ENCODE measurements at regions not wholly inside any gene's neighbourhood (a gene's known extent, or its start where the extent isn't known, plus 50 kb on each side); places are given as distances from the start of the nearest gene placed in this dataset.
"Not testable (repeated sequence)": the region's sequence is repeated elsewhere in the genome, so short reads cannot be mapped to it uniquely, and the experiment has no call there.

- H3K4me3 ChIP-seq (ENCODE audit: low read depth in 1 of 3, low read length in 3 of 3); H3K27ac ChIP-seq (ENCODE audit: low read depth in 1 of 3, low read length in 2 of 3); DNase-seq; H3K27me3 ChIP-seq (ENCODE audit: control insufficient read depth in 3 of 3, insufficient read depth in 3 of 3, low read length in 3 of 3); FAIRE-seq; H3K36me3 ChIP-seq (ENCODE audit: control insufficient read depth in 3 of 3, insufficient read depth in 2 of 3, low read depth in 1 of 3, low read length in 3 of 3); H3K4me1 ChIP-seq (ENCODE audit: control insufficient read depth in 3 of 3, insufficient read depth in 2 of 3, low read depth in 1 of 3, low read length in 2 of 3); H3K9me3 ChIP-seq (ENCODE audit: control insufficient read depth in 2 of 2, insufficient read depth in 1 of 2, low read depth in 1 of 2, low read length in 1 of 2): not testable (repeated sequence)
- 10 to 66% (median 24%) methylated on average over 2 to 4 of the region's 4 CpGs for WGBS, 3 donors
These were observed 962.3 kb upstream of the GRIA3 start for GRCh38 chrX:122221810-122222209.

GRCh38 chrX:122224137-122224536 is 959.9 kb upstream of the GRIA3 start:
- H3K27ac ChIP-seq (ENCODE audit: low read depth in 1 of 3, low read length in 2 of 3); H3K27me3 ChIP-seq (ENCODE audit: control insufficient read depth in 3 of 3, insufficient read depth in 3 of 3, low read length in 3 of 3); H3K4me1 ChIP-seq (ENCODE audit: control insufficient read depth in 3 of 3, insufficient read depth in 2 of 3, low read depth in 1 of 3, low read length in 2 of 3); H3K36me3 ChIP-seq (ENCODE audit: control insufficient read depth in 3 of 3, insufficient read depth in 2 of 3, low read depth in 1 of 3, low read length in 3 of 3); FAIRE-seq; H3K4me3 ChIP-seq (ENCODE audit: low read depth in 1 of 3, low read length in 3 of 3); H3K9me3 ChIP-seq (ENCODE audit: control insufficient read depth in 2 of 2, insufficient read depth in 1 of 2, low read depth in 1 of 2, low read length in 1 of 2); DNase-seq: not testable (repeated sequence)
- 39 to 56% (median 48%) methylated on average over 7 to 9 of the region's 9 CpGs for WGBS, 3 donors

GRCh38 chrX:122238801-122239200 is 945.3 kb upstream of the GRIA3 start:
- Histone ChIP-seq H3K4me1 (ENCODE audit: control insufficient read depth in 3 of 3, insufficient read depth in 2 of 3, low read depth in 1 of 3, low read length in 2 of 3) (no peaks in the 10 kb centered on the region), H3K27me3 (ENCODE audit: control insufficient read depth in 3 of 3, insufficient read depth in 3 of 3, low read length in 3 of 3) (no peaks in the 10 kb centered on the region), H3K4me3 (ENCODE audit: low read depth in 1 of 3, low read length in 3 of 3) (no peak overlapping the region), H3K36me3 (ENCODE audit: control insufficient read depth in 3 of 3, insufficient read depth in 2 of 3, low read depth in 1 of 3, low read length in 3 of 3) (no peaks in the 10 kb centered on the region), H3K9me3 (ENCODE audit: control insufficient read depth in 2 of 2, insufficient read depth in 1 of 2, low read depth in 1 of 2, low read length in 1 of 2) (no peaks in the 10 kb centered on the region), H3K27ac (ENCODE audit: low read depth in 1 of 3, low read length in 2 of 3) (no peak overlapping the region)
- DNase-seq, result no peak
- FAIRE-seq, result no peak

- FAIRE-seq, result no peak
- DNase-seq, result no peak
- WGBS, 3 donors, result 78 to 81% (median 79%) methylated on average over 7 of the region's 7 CpGs
- Histone ChIP-seq H3K9me3 (ENCODE audit: control insufficient read depth in 2 of 2, insufficient read depth in 1 of 2, low read depth in 1 of 2, low read length in 1 of 2) (no peaks in the 10 kb centered on the region), H3K27me3 (ENCODE audit: control insufficient read depth in 3 of 3, insufficient read depth in 3 of 3, low read length in 3 of 3) (no peaks in the 10 kb centered on the region), H3K27ac (ENCODE audit: low read depth in 1 of 3, low read length in 2 of 3) (no peak overlapping the region), H3K4me3 (ENCODE audit: low read depth in 1 of 3, low read length in 3 of 3) (no peak overlapping the region), H3K4me1 (ENCODE audit: control insufficient read depth in 3 of 3, insufficient read depth in 2 of 3, low read depth in 1 of 3, low read length in 2 of 3) (no peaks in the 10 kb centered on the region), H3K36me3 (ENCODE audit: control insufficient read depth in 3 of 3, insufficient read depth in 2 of 3, low read depth in 1 of 3, low read length in 3 of 3) (no peaks in the 10 kb centered on the region)
These were observed 942.1 kb upstream of the GRIA3 start for GRCh38 chrX:122241959-122242358.

- H3K27me3 ChIP-seq (ENCODE audit: control insufficient read depth in 3 of 3, insufficient read depth in 3 of 3, low read length in 3 of 3), result no peaks in the 10 kb centered on the region
- no peaks in the 10 kb centered on the region for H3K36me3 ChIP-seq (ENCODE audit: control insufficient read depth in 3 of 3, insufficient read depth in 2 of 3, low read depth in 1 of 3, low read length in 3 of 3)
- H3K27ac ChIP-seq (ENCODE audit: low read depth in 1 of 3, low read length in 2 of 3), result no peak overlapping the region
- FAIRE-seq (no peak), DNase-seq (no peak)
- 30 to 50% (median 36%) methylated on average over 2 of the region's 2 CpGs for WGBS, 3 donors
- H3K4me1 ChIP-seq (ENCODE audit: control insufficient read depth in 3 of 3, insufficient read depth in 2 of 3, low read depth in 1 of 3, low read length in 2 of 3), result no peaks in the 10 kb centered on the region
- H3K9me3 ChIP-seq (ENCODE audit: control insufficient read depth in 2 of 2, insufficient read depth in 1 of 2, low read depth in 1 of 2, low read length in 1 of 2), result no peaks in the 10 kb centered on the region
- H3K4me3 ChIP-seq (ENCODE audit: low read depth in 1 of 3, low read length in 3 of 3), result no peak overlapping the region
These were observed 940.0 kb upstream of the GRIA3 start for GRCh38 chrX:122244080-122244479.

GRCh38 chrX:122245175-122245574 is 938.9 kb upstream of the GRIA3 start:
- DNase-seq (no peak), FAIRE-seq (no peak)
- H3K4me1 ChIP-seq (ENCODE audit: control insufficient read depth in 3 of 3, insufficient read depth in 2 of 3, low read depth in 1 of 3, low read length in 2 of 3), result no peaks in the 10 kb centered on the region
- H3K9me3 ChIP-seq (ENCODE audit: control insufficient read depth in 2 of 2, insufficient read depth in 1 of 2, low read depth in 1 of 2, low read length in 1 of 2), result no peaks in the 10 kb centered on the region
- H3K36me3 ChIP-seq (ENCODE audit: control insufficient read depth in 3 of 3, insufficient read depth in 2 of 3, low read depth in 1 of 3, low read length in 3 of 3), result no peaks in the 10 kb centered on the region
- no peak overlapping the region for H3K27ac ChIP-seq (ENCODE audit: low read depth in 1 of 3, low read length in 2 of 3)
- no peak overlapping the region for H3K4me3 ChIP-seq (ENCODE audit: low read depth in 1 of 3, low read length in 3 of 3)
- H3K27me3 ChIP-seq (ENCODE audit: control insufficient read depth in 3 of 3, insufficient read depth in 3 of 3, low read length in 3 of 3), result no peaks in the 10 kb centered on the region

- no peaks in the 10 kb centered on the region for H3K9me3 ChIP-seq (ENCODE audit: control insufficient read depth in 2 of 2, insufficient read depth in 1 of 2, low read depth in 1 of 2, low read length in 1 of 2)
- H3K36me3 ChIP-seq (ENCODE audit: control insufficient read depth in 3 of 3, insufficient read depth in 2 of 3, low read depth in 1 of 3, low read length in 3 of 3), result no peaks in the 10 kb centered on the region
- H3K27ac ChIP-seq (ENCODE audit: low read depth in 1 of 3, low read length in 2 of 3), result no peak overlapping the region
- FAIRE-seq (no peak), DNase-seq (no peak)
- 45 to 62% (median 60%) methylated on average over 2 of the region's 2 CpGs for WGBS, 3 donors
- no peak overlapping the region for H3K4me3 ChIP-seq (ENCODE audit: low read depth in 1 of 3, low read length in 3 of 3)
- no peaks in the 10 kb centered on the region for H3K4me1 ChIP-seq (ENCODE audit: control insufficient read depth in 3 of 3, insufficient read depth in 2 of 3, low read depth in 1 of 3, low read length in 2 of 3)
- no peaks in the 10 kb centered on the region for H3K27me3 ChIP-seq (ENCODE audit: control insufficient read depth in 3 of 3, insufficient read depth in 3 of 3, low read length in 3 of 3)
These were observed 938.1 kb upstream of the GRIA3 start for GRCh38 chrX:122245943-122246342.

GRCh38 chrX:122246937-122247336 is 937.1 kb upstream of the GRIA3 start:
- no peak overlapping the region for H3K4me3 ChIP-seq (ENCODE audit: low read depth in 1 of 3, low read length in 3 of 3)
- H3K9me3 ChIP-seq (ENCODE audit: control insufficient read depth in 2 of 2, insufficient read depth in 1 of 2, low read depth in 1 of 2, low read length in 1 of 2), result no peaks in the 10 kb centered on the region
- no peak overlapping the region for H3K27ac ChIP-seq (ENCODE audit: low read depth in 1 of 3, low read length in 2 of 3)
- no peaks in the 10 kb centered on the region for H3K4me1 ChIP-seq (ENCODE audit: control insufficient read depth in 3 of 3, insufficient read depth in 2 of 3, low read depth in 1 of 3, low read length in 2 of 3)
- WGBS, 3 donors, result 54 to 70% (median 61%) methylated on average over 3 of the region's 3 CpGs
- H3K36me3 ChIP-seq (ENCODE audit: control insufficient read depth in 3 of 3, insufficient read depth in 2 of 3, low read depth in 1 of 3, low read length in 3 of 3), result no peaks in the 10 kb centered on the region
- no peaks in the 10 kb centered on the region for H3K27me3 ChIP-seq (ENCODE audit: control insufficient read depth in 3 of 3, insufficient read depth in 3 of 3, low read length in 3 of 3)
- no peak for DNase-seq
- no peak for FAIRE-seq

- H3K4me1 ChIP-seq (ENCODE audit: control insufficient read depth in 3 of 3, insufficient read depth in 2 of 3, low read depth in 1 of 3, low read length in 2 of 3), result no peaks in the 10 kb centered on the region
- H3K36me3 ChIP-seq (ENCODE audit: control insufficient read depth in 3 of 3, insufficient read depth in 2 of 3, low read depth in 1 of 3, low read length in 3 of 3), result no peaks in the 10 kb centered on the region
- FAIRE-seq (no peak), DNase-seq (no peak)
- no peaks in the 10 kb centered on the region for H3K27me3 ChIP-seq (ENCODE audit: control insufficient read depth in 3 of 3, insufficient read depth in 3 of 3, low read length in 3 of 3)
- H3K27ac ChIP-seq (ENCODE audit: low read depth in 1 of 3, low read length in 2 of 3), result no peak overlapping the region
- H3K9me3 ChIP-seq (ENCODE audit: control insufficient read depth in 2 of 2, insufficient read depth in 1 of 2, low read depth in 1 of 2, low read length in 1 of 2), result no peaks in the 10 kb centered on the region
- H3K4me3 ChIP-seq (ENCODE audit: low read depth in 1 of 3, low read length in 3 of 3), result no peak overlapping the region
These were observed 935.4 kb upstream of the GRIA3 start for GRCh38 chrX:122248681-122249080.
